ENCODE measurements at regions not wholly inside any gene's neighbourhood (a gene's known extent, or its start where the extent isn't known, plus 50 kb on each side); places are given as distances from the start of the nearest gene placed in this dataset.

GRCh38 chr1:157189096-157189495 lies 50.9 kb upstream of the ETV3 start:
- DNase-seq (ENCODE audit: low read depth): no peak
